EL (cell line): ENCODE measurements at regions not wholly inside any gene's neighbourhood (a gene's known extent, or its start where the extent isn't known, plus 50 kb on each side); places are given as distances from the start of the nearest gene placed in this dataset.
"Not testable (repeated sequence)": the region's sequence is repeated elsewhere in the genome, so short reads cannot be mapped to it uniquely, and the experiment has no call there.

ENCODE experiments used
- DNase-seq: peaks from one replicate; pipeline ENCODE4 v3.0.0-alpha.2; 2016

DNA sequence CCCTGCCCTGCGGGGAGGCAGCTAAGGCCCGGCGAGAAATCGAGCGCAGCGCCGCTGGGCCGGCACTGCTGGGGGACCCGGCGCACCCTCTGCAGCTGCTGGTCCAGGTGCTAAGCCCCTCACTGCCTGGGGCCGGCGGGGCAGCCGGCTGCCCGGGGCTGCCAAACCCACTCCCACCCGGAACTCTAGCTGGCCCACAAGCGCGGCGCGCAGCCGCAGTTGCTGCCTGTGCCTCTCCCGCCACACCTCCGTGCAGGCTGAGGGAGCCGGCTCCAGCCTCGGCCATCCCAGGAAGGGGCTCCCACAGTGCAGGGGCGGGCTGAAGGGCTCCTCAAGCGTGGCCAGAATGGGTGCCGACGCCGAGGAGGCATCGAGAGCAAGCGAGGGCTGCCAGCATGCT lies 249.9 kb downstream of the FGF9 start:
- not testable (repeated sequence) for DNase-seq

- DNase-seq = no peak
These were observed 254.1 kb downstream of the FGF9 start for GRCh38 chr13:21924958-21925357.

DNA sequence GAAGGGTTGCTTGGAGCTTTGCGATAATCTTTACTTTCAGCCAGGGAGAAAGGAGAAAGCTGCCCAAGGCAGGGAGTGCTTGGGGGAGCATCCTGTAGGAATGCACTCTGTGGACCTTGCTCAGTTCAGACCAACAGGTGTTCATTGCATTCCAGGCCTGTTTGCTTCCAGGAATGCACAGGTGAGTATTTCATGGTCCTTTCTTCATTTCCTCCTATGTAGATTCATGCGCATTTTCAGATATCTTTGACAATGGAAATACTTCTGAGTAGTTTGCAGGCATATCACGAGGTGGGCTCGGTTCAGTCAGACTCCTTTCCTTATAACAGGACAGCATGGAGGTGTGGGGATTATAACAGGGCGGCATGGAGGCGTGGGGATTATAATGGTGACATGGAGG lies 254.8 kb downstream of the FGF9 start:
- no peak for DNase-seq

GRCh38 chr13:21929400-21929799 lies 258.5 kb downstream of the FGF9 start:
- DNase-seq = no peak

- no peak for DNase-seq
These were observed 259.7 kb downstream of the FGF9 start for GRCh38 chr13:21930536-21930935.

GRCh38 chr13:21932578-21932977 lies 261.7 kb downstream of the FGF9 start:
- no peak for DNase-seq

- no peak for DNase-seq
These were observed 262.1 kb downstream of the FGF9 start for GRCh38 chr13:21932996-21933395.

- DNase-seq = no peak
These were observed 263.4 kb downstream of the FGF9 start for GRCh38 chr13:21934284-21934683.

DNA sequence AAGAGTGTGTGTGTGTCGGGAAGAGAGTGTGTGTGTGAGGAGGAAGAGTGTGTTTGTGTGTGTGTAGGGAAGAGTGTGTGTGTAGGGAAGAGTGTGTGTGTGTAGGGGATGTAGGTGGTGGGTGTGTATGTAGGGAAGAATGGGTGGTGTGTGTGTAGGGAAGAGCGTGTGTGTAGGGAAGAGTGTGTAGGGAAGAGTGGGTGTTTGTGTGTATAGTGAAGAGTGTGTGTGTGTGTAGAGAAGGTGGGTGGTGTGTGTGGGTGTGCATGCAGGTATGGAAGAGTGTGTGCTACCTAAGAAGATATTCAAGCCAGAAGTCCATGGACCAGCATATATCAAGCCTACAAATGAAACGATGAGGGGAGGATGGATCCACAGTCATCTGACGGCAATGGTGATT lies 265.8 kb downstream of the FGF9 start:
- no peak for DNase-seq

DNA sequence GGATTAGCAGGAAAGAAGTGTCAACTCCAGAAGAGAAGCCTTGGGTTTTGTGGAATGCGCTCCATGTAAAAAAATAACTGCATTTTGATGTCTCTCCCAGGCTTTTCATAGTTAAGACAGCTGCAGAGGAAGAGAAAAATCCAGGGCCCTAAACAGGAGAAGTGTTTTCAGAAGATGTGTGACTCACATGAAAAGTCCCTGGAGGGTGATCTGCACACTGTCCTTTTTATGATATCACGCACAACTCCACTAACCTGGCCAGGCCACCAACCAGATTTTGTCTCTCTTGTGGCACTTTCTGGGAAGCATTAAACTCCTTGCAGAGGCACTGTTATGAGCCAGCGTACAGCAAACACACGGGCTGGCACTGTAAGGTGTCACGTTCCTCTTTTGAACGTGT lies 267.3 kb downstream of the FGF9 start:
- no peak for DNase-seq

DNA sequence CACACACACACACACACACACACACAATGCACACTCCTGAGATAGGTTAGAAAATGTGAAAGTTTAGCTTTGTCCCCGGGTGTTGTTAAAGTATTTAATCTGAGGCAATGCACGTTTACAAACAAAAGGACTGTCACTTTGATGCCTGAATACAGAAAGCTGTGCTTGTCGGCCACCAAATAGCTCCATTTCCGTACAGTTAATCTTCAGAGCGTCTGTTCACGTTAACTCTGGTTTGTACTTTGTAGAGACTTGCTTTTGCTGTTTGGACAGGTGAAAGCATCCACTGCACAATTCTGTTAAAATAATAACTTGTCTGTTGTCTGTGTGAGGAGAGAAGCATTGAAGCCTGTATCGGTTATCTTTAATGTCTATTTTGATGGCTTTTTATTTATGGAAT lies 267.8 kb downstream of the FGF9 start:
- DNase-seq = no peak

GRCh38 chr13:21942061-21942460 lies 271.2 kb downstream of the FGF9 start:
- no peak for DNase-seq

- DNase-seq = no peak
These were observed 273.7 kb downstream of the FGF9 start for GRCh38 chr13:21944610-21945009.

DNA sequence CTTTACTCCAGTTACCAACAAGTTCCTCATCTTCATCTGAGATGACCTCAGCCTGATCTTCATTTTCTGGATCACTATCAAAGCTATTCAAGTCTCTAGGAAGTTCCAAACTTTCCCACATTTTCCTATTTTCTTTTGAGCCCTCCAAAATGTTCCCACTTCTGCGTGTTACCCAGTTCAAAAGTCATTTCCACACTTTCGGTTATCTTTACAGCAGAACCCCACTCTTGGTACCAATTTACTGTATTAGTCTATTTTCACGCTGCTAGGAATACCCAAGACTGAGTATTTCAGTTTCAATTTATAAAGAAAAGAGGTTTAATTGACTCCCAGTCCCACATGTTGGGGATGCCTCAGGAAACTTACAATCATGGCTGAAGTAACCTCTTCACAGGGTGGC lies 274.3 kb downstream of the FGF9 start:
- no peak for DNase-seq

GRCh38 chr13:21946964-21947363 lies 276.1 kb downstream of the FGF9 start:
- no peak for DNase-seq

DNA sequence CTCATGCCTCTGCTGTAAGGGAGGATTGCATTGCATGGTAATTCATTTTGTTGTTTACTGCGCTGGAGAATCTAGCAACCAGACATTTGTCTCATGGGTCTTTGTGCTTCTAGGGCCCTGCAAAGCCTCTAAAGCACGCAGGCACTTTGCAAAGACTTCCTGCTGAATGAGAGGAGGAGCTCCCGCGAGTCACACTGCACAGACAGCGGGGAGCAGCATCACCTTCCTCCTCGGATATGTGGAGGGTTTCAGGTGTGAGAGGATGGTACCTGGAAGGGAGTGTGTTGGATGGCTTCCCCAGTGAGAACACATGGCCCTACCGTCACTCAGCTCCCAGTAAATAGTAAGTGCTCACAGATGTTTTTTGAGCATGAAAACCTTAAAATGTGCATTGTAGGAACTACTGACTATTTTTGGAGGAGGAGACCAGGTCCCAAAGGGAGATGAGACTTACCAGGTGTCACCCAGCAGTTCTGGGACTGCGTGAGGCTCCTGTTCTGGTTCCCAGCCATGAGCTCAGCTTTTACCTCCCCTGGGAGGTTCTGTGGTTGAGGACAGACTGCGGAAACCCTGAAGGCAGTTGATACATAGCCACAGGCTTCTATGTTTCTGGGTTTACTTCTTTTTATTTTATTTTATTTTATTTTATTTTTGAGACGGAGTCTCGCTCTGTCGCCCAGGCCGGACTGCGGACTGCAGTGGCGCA lies 278.0 kb downstream of the FGF9 start:
- DNase-seq = no peak

GRCh38 chr13:21949818-21950429 lies 279.1 kb downstream of the FGF9 start:
- DNase-seq = no peak

DNA sequence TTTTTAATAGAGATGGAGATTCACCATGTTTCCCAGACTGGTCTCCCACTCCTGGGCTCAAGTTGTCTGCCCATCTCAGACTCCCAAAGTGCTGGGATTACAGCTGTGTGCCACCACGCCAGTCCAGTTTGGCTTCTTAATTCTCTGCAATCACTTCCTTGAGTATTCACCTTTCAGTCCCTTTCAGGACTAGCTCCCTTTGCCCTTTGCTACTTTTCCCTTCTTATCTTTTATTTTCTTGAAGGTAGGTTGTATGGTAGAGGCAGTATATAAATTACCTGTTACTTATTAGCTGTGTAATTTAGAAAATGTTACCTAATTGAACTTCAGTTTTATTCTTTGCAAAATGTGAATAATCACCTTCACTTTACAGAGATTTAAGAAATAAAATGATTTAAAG lies 285.8 kb downstream of the FGF9 start:
- DNase-seq = no peak

DNA sequence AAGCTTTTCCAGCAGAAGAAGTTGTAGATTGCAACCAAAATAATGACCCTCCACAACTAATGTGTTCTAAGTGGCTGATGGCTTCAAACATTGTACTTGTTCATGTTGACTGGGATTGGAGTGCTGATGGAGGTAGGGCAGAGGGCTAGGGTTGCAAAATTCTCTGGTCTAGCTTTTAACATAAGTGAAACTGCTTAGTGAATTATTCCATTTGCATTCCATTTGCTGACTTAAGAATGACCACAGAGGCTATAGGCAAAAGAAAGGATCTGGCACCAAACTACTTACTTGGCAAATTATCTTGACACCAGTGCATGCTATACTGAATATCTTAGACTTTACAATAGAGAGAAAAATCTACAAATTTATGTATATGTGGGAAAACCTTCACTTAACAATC lies 287.0 kb downstream of the FGF9 start:
- no peak for DNase-seq

GRCh38 chr13:21960108-21960507 lies 289.2 kb downstream of the FGF9 start:
- DNase-seq = no peak

DNA sequence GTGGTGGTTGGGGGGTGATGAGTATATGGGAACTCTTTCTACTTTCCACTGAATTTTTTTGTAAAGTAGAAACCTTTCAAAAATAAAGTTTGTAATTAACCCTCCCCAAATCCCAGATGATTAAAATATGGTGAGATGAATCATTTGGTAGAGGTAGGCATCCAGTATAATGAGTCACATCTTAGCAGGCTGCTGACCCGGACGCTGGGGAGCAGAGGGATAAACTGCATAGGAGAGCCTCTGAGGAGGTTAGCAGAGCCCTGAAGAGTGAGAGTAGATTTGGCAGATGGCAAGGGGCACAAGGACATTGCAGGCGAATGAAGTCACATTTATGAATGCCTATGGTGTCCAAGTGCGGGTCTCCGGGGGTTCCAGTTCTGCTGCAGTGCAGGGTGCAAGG lies 293.8 kb downstream of the FGF9 start:
- no peak for DNase-seq

DNA sequence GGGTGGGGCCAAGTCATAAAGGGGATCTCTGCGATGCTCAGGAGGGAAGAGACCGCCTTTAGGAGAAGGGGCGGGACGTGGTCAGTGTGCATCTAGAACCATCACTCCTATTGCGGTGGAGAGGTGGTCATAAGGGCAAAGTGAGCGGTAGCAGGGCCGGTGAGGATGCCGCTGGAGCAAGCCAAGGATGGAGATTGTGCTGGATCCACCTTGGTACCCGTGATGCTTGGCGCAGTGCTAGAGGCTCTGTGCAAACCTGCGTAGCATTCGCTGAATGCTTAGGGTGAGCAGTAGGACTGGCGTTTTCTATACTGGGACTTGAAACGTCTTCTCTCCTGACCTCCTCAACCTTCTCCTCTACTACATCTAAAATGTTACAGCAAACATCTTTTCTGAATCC lies 294.2 kb downstream of the FGF9 start:
- DNase-seq = no peak

DNA sequence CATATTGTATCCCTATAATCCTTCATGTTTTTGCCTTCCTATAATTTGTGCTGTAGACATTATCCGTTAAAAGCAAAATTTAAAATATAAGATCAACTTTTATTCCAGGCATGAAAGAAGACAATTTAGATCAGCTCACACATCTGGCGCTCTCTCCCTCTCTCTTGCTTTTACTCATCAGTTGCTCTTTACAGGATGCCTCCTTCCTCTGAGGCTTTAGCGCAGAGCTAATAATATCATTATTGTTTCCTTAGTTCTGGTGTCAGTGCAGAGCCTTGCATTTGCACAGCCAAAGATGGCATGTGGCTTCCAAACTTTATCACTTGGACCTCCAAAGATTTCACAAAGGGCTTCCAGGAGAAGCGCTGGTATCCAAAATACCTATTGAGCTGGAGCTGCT lies 295.1 kb downstream of the FGF9 start:
- no peak for DNase-seq

GRCh38 chr13:21967871-21968270 lies 297.0 kb downstream of the FGF9 start:
- no peak for DNase-seq

DNA sequence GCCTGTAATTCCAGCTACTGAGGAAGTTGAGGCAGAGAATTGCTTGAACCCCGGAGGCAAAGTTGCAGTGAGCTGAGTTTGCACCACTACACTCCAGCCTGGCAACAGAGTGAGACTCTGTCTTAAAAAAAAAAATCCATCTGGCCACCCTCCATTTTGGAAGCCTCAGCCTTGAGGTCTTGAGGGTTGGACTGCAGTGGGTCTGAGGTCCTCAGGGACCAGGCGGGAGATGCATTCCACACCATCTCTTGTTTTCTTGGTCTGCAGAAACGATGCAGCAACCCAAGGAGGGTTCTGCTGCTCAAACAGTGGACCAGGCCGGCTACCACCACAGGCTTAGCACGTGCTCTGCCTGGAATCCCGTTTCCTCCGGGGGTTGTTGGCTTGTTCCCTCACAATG lies 299.3 kb downstream of the FGF9 start:
- DNase-seq = no peak
